GM19395 (cell line): ENCODE measurements at regions not wholly inside any gene's neighbourhood (a gene's known extent, or its start where the extent isn't known, plus 50 kb on each side); places are given as distances from the start of the nearest gene placed in this dataset.
A peak's percentile ranks its signal among the peaks of the same experiment; 100 is the strongest.
"Not testable (repeated sequence)": the region's sequence is repeated elsewhere in the genome, so short reads cannot be mapped to it uniquely, and the experiment has no call there.

ENCODE experiments used
- ATAC-seq: cut with Tn5 transposase; IDR thresholded peaks from one replicate; pipeline ENCODE4 v1.9.1; 2021; ENCODE audit warnings: mild to moderate bottlenecking, moderate library complexity; ENCODE audit not compliant: unreplicated experiment

DNA sequence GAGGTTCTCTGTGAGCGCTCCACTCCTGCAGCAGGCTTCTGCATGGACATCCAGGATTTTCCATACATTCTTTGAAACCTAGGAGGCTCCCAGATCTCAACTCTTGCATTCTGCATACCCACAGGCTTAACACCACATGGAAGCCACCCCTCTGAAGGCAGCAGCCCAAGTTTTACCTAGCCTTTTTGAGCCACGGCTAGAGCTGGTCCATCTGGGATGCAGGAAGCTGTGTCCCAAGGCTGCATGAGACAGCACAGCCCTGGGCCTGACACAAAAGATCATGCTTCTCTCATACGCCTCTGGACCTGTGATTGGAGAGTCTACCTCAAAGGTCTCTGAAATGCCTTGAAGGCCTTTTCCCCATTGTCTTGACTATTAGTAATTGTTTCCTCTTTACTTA is 53.6 kb upstream of the RPRM start:
- no peak for ATAC-seq

DNA sequence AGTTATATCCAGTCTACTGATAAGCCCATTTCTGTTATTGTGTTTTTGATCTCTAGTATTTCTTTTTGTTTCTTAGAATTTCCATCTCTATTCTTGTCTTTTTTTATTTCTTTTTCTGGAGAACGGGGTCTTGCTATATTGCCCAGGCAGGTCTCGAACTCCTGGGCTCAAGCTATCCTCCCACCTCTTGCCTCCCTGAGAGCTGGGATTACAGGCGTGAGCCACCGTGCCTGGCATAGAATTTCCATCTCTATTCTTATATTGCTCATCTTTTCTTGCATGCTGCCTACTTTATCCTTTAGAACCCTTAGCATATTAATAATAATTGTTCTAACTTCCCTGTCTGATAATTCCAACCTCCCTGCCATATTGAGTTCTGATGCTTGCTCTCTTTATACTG is 55.2 kb upstream of the RPRM start:
- ATAC-seq: not testable (repeated sequence)

GRCh38 chr2:153534590-153534989 is 56.0 kb upstream of the RPRM start:
- not testable (repeated sequence) for ATAC-seq

- no peak for ATAC-seq
Measured at GRCh38 chr2:153536115-153536514, 57.6 kb upstream of the RPRM start.

DNA sequence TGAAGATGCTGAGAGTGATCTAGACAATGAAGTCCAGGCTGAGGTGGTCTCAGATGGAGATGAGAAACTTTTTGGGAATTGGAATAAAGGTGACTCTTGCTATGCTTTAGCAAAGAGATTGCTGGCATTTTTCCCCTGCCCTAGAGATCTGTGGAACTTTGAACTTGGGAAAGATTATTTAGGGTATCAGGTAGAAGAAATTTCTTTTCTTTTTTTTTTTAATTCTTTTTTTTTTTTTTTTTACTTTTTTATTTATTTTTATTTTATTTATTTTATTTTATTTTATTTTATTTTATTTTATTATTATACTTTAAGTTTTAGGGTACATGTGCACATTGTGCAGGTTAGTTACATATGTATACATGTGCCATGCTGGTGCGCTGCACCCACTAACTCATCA is 59.5 kb upstream of the RPRM start:
- ATAC-seq: not testable (repeated sequence)

- peak; percentile 58 for ATAC-seq
Measured at GRCh38 chr2:153543635-153544071, 65.1 kb upstream of the RPRM start.

DNA sequence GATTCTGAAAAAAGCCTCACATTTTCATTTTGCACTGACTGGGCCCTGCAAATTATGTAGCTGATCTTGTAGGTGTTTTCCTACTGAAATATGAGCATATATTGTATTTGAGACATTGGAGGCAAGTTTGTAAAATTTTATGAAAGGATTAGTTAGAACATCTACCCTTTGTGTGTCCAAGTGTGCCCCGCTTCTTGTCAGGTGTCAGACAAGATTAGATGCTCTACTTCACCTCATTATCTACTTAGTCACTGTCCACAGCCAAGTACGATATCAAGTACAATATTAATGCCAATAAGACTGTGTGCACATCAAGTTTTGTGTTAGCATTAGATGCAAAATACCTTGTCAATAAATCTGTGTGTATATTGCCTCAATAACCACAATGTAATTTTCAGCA is 67.8 kb upstream of the RPRM start:
- ATAC-seq: no peak

DNA sequence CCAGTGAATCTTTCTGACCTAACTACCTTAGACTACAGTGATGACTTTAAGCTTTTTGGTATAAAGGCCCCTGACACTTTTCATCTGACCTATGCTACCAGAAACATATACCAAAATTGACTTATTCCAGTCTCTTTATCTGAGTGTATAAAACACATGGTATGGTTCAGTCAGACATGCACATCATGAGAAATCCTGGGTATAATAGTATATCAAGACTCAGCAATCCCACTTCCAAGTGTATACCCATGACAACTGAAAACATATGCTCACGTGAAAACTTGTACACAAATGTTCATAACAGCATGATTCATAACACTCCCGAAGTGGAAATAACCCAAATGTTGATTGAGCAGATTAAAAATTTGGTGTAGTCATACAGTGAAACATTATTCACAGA is 70.0 kb upstream of the RPRM start:
- no peak for ATAC-seq

GRCh38 chr2:153551698-153552097 is 73.1 kb upstream of the RPRM start:
- ATAC-seq: no peak

DNA sequence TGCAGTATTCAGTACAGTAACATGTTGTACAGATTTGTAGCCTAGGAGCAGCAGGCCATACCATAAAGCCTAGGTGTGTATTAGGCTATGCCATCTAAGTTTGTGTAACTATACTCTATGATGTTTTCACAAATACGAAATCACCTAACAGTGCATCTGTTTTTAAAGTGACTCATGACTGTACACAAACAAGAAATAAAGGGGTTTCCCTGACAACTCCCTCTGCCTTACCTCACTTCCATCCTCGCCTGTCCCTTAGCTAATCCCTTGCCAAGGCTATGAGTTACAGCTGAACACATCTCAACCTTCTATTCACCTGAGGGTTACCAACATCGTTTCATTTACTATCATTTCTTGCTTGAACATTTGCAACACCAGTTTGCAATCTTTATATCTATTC is 78.6 kb upstream of the RPRM start:
- ATAC-seq: no peak

GRCh38 chr2:153557714-153558113 is 79.2 kb upstream of the RPRM start:
- ATAC-seq: no peak

DNA sequence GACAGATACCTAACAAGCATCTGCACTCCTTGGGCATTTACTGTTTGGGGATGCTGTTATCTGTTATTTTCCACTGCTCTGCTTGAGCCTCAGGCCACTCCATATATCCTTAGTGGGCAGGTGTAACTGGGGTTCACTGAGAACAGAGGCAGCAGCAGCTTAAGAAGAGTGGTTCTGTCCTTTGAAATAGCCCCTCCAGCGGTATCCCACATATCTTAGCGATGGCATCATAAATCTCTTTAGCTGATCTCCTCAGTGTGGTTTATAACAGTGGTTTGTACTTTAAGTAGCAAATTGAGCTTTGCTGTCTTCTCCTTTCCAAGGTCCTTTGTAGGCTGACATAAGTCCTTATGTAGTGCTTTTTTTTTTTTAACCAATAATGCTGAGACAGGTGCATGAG is 79.7 kb upstream of the RPRM start:
- ATAC-seq: no peak

- no peak for ATAC-seq
Measured at GRCh38 chr2:153567367-153567766, 88.8 kb upstream of the RPRM start.

DNA sequence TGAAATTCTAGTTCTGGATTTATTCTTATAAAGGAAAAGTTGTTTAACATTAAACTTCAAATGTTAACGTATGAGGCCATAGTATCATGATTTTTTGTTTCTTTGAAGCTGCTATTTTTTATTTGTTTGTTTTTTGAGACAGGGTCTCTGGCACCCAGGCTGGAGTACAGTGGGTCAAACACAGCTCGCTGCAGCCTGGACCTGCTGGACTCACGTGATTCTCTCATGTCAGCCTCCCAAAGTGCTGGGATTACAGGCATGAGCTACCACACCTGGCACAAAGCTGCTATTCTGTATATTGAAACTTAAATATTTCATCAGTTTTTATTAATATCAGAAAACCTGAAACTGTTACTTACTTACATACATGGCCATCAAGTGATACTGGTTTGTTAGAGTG is 89.5 kb upstream of the RPRM start:
- ATAC-seq: no peak

GRCh38 chr2:153575171-153575853 is 96.8 kb upstream of the RPRM start:
- ATAC-seq: no peak

DNA sequence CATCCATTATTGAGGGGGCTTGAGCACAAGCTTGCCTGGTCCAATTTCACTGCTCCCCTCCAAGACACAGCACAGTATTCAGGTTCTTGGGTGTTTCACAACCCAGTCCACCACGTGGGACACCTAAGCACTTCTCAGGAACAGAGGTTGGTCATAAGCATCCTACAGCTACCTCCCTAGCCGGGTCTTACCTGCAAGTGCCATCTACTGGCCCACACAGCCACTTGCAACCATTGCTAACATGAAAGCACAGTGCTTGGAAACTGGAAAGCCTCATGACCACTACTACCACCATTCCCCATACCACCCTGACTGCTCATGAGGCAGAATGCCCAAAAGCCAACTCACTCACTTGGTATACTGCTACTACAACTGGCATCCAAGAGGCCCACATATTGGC is 105.7 kb upstream of the RPRM start:
- no peak for ATAC-seq

DNA sequence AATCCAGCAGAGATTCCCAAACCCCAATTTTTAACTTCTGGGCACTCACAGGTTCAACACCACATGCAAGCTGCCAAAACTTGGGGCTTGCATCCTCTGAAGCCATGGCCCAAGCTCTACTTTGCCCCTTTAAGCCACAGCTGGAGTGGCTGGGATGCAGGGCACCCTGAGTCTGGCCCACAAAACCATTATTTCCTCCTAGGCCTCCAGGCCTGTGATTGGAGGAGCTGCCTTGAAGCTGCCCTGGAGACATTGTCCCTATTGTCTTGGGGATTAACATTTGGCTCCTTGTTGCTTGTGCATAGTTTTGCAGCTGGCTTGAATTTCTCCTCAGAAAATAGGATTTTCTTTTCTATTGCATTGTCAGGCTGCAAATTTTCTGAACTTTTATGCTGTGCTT is 109.8 kb upstream of the RPRM start:
- no peak for ATAC-seq

GRCh38 chr2:153589586-153589985 is 111.0 kb upstream of the RPRM start:
- no peak for ATAC-seq

GRCh38 chr2:153593086-153593485 is 114.5 kb upstream of the RPRM start:
- ATAC-seq: not testable (repeated sequence)

GRCh38 chr2:153595939-153596338 is 117.4 kb upstream of the RPRM start:
- ATAC-seq: no peak

GRCh38 chr2:153601812-153602211 is 123.2 kb upstream of the RPRM start:
- ATAC-seq: no peak

GRCh38 chr2:153604133-153604532 is 125.6 kb upstream of the RPRM start:
- no peak for ATAC-seq

- ATAC-seq: no peak
Measured at GRCh38 chr2:153606623-153607022, 128.1 kb upstream of the RPRM start.
